ENCODE measurements at regions not wholly inside any gene's neighbourhood (a gene's known extent, or its start where the extent isn't known, plus 50 kb on each side); places are given as distances from the start of the nearest gene placed in this dataset.

DNA sequence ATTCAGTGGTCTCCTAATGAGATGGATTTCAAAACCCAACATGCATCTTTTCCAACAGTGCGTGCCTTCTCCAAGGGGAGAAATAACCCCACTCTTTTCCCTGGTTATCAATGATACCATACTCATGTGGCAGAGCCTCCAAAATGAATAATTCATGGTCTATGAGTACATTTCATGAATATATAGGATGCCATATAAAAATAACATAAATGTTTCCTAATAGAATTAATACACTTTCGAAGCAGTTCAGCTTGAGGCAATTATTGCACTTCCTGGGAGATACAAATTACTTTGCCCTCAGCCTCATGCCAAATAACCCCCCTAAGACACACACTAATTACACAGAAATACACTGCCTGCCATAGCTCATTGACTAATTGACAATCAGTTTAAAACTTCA is 318.6 kb downstream of the ZSWIM6 start:
- DNase-seq: no peak

DNA sequence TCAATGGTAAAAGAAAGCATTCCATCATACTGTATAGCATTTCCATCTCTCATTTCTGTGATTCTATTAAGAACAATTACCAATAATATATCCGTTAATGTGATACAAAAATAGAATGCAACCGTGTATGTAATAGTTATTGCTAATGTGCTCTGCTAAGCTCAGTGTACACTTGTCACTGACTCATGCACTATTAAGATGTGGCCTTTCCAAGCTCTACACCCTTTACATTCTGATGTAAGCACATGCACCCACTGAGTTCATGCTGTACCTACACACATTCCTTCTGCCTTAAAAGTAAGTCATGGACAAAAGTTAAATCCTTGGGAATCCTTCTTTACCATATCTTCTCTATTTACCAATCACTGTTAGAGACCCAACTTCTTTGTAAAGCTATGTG is 319.1 kb downstream of the ZSWIM6 start:
- DNase-seq: no peak

DNA sequence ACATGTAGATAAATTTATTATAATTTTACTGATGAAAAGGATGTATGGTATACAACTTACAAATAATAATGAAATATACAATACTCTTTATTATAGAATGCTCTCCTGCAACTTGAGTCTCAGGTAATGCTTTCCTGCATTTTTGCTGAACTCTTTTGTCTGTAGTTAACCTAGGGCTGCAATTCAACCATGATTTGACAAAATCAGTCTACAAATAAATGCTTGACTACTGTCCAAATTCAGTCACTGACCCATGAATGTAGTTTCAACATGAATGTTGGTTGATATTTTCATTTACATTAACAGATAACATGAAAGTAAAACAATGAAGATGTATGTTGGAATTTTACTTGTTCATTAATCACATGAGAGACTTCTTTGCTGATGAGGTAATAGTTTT is 320.9 kb downstream of the ZSWIM6 start:
- DNase-seq: no peak

DNA sequence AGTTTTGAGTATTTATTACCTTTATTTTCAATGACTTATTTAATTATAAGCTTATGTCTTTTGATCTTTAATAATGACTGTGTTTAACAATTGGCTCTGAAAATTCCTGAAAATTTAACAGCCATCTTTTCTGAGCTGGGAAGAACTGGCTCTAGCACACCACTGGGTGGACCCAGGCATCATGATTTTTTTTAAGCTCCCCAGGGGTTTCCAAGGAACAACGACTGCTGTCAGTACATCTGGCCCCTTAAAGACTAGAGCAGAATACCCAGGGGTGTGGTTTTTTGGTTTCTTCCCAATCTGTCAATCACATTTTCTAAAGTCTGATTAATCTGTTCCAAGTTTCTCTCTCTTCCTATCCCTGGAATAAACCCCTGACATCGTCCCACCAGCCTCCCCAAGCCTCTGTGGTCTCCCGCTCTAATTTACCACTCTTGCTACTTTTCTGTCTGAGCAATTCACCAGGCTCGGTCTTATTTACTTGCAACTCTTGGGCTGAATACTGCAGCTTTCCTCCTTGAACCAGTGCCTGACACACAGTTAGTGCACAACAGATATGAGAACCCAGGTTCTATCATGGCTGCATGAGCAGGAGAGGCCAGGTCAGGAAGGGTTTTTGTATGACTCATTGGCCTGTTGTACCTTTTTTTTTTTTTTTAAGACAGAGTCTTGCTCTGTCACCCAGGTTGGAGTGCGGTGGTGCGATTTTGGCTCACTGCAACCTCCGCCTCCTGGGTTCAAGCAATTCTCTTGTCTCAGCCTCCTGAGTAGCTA is 321.9 kb downstream of the ZSWIM6 start:
- no peak for DNase-seq

DNA sequence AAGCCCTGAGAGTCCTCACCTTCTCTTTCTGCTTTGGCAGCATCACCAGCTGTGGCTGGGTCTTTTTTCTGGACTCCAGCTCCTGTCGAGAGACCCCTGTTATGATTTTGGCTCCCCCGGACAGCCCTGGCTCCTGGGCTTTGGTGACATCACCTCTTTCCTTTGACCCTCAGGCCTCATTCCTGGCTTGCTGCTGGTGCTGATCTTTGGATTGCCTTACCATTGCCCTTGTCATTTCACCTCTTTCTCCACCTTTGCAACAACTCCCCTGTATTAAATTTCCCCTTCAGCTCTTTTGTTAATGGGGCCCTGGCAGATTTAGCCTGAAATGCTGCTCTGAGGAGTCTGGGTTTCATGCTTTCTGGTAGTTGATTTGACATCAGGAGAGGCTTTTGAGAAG is 322.8 kb downstream of the ZSWIM6 start:
- DNase-seq: no peak

DNA sequence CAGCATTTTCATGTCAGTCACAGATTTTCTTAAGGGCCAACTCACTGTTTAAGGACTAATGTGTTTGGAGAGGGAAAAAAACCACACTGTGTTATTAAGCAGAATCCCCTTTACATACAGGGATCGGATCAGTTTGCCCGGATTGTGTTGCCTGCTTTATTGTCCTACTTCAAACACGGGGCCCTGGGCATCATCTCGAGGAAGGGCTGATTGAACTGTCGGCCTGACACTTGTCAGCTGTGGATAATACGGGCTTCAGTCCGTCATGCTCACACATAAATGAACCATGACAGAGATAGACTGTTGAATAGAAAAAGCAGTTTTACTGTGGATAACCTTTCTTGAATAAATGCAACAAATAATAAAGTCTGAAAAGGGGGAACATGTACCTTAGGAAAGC is 325.0 kb downstream of the ZSWIM6 start:
- no peak for DNase-seq

DNA sequence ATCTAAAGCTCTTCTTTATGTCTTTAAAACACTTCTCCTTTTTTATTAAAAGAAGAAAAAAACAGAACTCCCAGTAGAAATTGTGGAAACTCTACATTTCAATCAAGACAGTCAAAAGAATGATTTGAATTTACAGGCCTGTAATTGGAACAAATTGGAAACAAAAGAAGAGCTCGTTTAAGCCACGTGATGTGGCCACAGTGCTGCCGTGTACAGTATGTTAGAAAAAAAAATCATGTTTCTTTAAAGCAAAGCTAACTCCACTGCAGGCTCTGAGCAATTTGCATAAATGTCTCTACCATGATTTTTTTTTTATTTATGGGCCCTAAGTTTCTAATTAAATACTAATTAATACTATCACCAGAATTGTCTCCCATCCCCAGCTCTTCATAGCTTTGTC is 325.6 kb downstream of the ZSWIM6 start:
- no peak for DNase-seq

DNA sequence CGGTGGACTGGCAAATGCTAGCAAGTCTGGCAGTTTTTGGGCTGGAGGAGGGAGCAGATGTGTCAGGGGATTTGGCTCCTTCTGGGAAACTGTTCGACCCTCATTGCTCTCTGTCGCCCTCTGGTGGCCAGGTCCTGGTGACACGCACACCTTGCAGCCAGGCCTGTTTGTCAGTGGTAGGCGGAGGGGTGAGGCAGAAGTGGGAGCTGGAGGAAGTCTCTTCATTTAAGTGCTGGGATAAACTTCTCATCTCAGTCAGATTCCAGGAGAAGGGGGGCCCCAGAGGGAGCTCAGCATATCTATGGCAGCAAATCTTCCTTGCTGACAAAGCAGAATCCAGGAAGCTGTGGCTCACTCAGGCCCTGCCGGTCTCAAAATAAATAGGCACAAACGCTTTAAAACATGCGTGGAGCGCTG is 326.5 kb downstream of the ZSWIM6 start:
- DNase-seq: peak in 50 of 58 donors; percentile 6 to 84 (median 61)

DNA sequence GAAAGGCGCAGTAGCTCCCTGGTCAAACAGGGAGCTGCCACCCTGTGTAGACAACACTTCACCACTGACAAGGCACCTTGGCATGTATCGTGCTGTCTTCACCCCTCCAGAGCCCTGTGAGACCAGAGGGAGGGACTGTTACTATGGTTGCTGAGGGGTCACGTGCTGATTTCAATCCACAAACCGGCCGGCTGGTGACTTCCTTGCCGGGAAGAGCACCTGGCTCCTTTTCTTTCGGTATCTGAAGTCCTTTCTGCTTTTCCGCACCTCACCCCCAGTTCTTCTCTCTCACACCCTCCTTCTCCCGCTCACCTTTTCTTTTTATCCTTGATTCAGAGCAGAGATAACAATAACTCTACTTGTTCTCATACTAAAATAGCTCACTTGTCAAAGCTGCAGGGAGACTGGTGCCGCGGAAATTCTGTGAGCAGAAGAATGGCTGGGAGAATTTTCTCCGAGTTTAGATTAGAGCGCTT is 327.2 kb downstream of the ZSWIM6 start:
- DNase-seq: peak in 8 of 58 donors; percentile 14 to 62 (median 31)

DNA sequence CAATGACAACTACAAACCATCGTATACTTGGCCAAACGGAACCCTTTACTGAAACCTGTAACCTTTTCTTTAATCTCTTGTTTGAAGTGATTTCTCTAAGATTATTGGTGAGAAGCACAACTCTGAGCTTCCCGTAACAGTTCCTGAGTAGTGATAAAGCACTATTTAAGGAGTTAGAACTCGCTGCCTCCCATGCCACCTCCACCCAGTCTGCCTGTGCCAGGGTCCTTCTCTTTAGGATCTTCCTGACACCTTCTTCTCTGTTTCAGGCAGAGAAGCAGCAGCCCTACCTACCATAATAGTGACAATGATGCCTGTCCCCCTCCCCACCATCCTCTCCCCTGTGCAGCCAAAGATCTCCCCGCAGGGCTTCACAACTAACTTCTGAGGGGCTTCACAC is 330.6 kb downstream of the ZSWIM6 start:
- DNase-seq: no peak

DNA sequence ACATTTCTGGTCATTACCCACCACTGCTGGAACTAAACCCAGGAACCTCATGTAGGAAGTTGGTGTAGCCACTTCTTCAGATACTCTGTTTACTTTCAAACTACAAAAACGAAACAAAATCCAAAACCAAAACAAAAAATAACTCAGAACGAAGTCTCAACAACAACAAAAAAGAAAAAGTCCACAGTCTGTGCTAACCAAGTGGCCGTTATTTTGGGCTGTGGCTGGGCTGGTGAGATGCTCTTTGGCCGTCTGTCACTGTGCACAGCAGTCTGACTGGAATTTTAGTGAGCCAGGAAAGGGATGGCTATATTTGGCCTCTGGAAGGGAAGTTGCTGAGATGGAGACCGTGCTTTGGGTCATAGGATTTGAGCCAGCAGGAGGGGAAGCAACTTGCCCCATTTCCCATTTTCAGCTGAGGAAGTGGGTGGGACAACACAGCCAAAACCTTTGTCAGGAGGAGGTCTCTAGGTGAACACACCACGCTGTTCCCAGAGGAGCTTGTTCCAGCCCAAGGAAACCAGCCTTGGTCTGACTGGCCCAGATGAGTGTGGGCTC is 334.1 kb downstream of the ZSWIM6 start:
- peak in 2 of 58 donors; percentile 18 to 45 for DNase-seq

DNA sequence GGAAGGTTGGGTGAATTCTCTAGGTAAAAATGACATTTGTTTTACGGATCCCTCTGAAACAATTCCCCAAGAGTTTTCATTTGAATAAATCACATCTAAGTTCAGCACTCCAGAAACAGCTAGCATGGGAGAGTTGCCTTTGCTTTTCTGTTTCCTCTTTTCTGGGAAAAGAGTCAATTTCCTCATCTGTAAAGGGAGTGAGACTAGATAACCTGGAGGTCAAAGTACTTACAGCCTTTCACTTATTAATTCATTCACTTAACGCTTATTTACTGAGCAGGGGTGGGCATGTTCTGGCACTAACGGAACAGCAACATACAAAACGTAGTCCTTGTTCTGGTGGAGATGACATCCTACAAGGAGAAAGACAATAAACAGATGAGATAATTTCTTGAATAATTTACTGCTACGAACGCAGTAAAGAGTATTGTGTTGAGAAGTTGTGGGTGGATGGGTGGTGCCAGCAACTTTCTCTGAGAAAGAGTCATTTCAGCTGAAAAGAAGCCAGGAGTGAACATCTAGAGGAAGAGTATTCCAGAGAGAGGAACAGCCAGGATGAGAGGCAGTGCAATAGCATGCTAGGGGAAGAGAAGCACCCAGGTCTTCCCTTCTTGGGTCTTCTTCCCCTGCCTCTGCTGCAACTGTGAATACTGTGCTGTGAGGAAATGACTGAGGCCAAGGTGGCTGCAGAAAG is 335.6 kb downstream of the ZSWIM6 start:
- DNase-seq: no peak

DNA sequence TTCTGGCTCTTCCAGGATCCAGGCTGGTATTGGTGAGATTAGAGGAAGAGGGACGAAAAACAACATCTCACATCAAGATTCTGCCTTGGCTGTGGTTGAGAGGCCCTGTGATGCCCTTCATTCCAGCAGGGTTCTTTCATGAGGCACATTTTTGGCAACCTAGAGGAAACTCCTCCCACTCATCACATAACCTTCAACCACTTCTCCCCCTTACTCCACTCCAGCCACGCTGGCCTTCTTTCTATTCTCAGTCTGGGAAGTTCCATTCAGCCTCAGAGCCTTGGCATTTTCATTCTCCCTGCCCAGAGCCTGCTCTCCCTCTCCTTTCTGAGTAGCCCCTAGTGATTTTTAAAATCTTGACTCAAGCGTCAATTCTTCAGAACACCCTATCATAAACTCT is 337.5 kb downstream of the ZSWIM6 start:
- no peak for DNase-seq

DNA sequence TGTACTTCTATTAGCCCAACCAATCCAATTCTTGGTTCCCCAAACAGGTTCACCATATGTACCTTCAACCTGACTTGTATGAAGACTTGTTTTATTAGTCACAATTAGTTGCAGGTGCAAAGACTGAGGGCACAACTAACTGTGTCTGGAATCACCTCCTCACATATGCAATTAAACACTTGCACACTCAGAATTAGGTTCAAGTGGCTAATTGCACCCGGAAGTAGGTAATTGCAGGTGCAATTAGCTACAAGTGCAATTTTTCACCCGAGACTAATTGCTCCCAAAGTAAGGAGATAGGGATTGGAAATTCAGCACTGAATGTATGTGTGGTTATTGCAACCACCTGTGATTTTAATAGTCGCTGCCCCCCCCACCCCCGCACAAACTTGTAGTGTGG is 338.9 kb downstream of the ZSWIM6 start:
- no peak for DNase-seq

DNA sequence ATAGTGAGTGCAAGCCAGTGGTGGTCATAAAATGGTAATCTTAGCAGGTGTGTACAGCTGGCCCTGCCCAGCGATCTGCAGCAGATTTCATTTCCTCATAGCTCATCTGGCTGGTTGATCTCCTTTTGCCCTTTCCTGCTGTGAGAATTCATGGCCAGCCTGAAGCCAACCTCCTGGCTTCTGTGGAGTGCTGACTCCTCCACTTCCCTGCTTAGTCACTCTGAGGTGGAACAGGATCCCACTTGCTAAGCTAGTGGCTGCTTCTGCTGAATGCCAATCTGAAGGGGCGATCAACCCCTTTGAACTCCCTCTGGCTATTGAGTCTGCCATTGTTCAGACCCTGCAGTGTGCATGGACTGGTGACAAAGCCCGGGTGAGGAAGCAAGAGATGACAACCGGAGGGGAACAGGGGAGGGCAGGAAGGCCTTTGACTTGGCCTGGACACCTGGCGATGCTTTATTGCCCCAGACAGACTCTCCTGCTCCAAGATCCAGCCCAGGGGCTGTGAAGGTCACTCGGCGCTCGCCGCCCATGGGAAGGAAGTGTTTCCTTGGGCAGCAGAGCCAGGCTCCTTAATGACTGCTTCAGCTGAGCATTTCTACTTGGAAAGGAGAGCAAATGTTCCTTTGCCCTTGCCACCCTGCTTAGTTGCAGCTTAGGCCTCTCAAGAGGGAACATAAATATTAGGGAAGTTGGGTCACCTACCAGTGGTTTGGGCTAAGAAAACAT is 341.1 kb downstream of the ZSWIM6 start:
- no peak for DNase-seq

DNA sequence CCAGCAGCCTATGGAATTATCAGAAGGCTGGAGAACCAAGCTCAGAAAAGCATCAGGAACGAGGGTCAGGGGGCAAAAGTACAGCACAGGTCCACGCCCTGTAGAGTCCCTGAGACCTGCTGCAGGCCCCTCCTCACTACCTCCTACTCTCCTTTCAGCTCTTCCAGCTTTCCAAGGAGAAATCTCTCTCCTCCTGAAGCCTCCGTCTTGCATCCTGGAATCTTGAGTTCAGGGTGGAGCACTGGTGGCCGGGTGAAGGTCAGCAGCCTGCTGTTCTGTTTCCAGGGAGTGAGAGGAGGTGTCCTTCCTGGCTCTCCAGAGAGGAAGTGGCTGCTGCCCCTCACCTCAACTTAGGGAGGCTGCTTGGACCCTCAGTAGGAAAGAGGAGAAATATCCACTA is 342.3 kb downstream of the ZSWIM6 start:
- DNase-seq: no peak

DNA sequence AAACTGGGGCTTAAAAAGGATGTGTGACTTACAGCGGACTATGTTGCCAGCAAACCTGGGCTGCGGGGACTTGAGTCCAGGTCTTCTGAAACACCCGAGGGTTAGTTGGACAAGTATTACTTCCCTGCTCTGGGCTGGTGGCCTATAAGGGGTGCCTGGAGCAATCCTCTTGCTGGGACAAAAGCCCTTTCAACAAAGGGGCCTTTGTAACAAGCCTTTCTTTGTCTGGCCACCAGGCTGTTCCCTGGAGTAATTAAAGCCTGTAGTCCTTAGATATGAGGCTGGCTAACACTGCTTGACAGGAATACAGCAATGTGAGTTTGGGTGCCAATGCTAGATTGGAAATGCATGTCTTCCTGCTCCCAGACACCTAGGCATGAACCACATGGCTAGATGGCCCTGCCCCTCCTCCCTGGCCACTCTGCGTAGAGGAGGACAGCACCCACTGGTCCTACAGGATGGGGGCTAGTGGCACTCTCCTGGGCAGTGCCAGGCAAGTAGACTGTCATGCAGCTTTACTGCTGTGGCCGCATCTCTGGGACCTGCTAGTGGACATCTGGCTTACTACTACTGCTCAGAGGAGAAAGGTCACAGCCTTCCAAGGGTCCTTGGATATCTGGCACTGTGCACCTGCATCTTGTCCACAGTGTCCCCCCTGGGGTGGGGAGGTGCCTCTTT is 343.1 kb downstream of the ZSWIM6 start:
- peak in 39 of 58 donors; percentile 13 to 87 (median 50) for DNase-seq

DNA sequence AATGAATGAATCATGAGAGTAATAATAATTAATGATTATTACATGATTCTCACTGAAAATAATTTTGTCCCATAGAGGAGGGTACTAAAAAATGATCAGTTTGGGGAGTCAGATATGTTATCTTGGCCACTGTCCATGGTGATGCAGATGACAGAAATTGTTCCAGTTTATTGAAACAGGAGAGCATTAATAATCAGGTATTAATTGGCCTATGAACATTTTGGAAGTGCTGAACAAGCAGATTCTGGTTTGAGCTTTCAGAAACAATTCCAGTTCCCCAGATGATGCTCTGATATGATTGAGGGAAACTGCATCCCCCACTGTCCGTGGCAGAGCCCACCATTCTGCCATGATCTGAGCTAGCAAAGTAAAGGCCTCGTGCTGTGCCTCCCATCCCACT is 345.2 kb downstream of the ZSWIM6 start:
- no peak for DNase-seq

DNA sequence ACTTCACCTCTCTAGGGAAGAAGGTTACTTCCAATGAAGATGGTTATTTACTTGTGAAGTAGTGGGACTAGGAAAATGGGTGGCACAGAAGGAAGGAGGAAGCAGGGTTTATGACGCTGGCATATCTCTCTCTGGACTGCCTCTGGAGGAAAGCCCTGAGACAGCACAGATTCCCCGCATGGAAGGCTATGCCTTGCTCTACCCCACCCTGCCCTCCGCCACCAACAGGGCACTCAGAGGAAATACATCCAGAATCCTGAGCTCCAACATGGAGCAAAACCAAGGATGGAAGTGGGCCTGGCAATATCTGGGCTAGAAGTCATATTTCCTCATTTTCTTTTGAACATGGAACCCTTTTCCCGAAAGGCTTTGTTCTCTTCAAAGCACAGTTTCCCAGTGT is 346.9 kb downstream of the ZSWIM6 start:
- DNase-seq: no peak

DNA sequence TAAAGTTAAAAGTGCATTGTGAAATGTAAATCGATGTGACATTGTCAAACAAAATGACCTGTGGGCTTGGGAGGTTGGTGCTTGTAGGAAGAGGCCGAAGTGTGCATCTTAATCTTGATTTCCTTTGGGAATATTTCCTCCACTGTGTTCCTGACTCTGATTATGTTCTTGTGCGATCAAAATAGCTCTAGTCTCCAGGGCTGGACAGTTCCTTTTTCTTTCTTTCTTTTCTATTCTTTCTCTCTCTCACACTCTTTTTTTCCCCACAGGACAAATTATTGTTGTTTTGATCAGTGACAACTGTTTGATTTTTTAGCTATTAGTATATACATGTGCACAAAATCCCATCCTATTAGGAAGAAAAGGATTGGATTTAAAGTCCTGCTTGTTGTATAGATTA is 347.5 kb downstream of the ZSWIM6 start:
- DNase-seq: no peak

DNA sequence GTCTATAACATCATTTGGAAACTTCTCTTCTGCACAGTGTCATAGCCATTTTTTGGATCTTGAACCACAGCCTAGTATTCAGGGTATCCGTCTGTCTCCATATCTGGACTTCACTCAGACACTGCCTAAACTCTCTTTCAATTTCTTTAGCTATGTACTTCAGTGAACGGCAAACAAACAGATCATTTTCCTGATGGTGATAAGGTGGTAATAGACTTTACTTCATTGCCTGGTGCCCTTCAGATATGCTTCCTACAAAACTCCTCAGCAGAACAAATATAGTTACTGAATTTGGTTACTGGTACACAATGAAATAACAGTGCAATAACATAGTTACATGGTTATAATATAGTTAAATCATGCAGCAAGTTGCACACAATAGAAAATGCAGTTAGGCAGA is 348.2 kb downstream of the ZSWIM6 start:
- no peak for DNase-seq
